ENCODE measurements at regions not wholly inside any gene's neighbourhood (a gene's known extent, or its start where the extent isn't known, plus 50 kb on each side); places are given as distances from the start of the nearest gene placed in this dataset.

DNA sequence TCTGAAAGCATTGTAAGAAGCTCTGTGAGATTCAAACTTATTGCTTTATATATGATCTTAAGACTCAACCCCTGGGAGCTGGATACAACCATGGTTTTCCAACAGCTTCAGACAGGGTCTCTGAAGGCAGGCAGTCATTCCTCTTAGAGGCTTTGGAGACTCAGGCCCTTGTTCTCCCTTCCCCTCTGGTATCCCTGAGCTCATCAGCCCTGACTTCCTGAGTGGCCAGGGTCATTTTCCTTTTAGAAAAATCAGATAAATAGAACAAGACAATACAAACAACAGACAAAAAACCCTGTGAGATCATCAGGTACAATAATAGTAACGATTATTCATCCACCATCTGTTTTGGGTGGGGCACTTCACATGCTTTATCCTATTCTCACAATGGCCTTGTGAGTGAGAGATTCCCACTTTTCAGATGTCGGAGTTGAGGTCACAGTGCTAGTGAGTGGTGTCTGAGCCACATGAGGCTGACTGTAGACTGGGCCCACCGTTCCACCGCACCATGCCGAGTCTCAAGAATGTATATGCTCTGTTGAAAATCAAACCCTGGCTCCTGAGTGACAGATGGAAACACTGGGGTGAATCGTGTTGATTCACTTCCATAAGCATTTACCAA, 144.2 kb downstream of the CXCL12 start:
- DNase-seq, result no peak

GRCh38 chr10:44238212-44238611, 146.7 kb downstream of the CXCL12 start:
- DNase-seq, result no peak

DNA sequence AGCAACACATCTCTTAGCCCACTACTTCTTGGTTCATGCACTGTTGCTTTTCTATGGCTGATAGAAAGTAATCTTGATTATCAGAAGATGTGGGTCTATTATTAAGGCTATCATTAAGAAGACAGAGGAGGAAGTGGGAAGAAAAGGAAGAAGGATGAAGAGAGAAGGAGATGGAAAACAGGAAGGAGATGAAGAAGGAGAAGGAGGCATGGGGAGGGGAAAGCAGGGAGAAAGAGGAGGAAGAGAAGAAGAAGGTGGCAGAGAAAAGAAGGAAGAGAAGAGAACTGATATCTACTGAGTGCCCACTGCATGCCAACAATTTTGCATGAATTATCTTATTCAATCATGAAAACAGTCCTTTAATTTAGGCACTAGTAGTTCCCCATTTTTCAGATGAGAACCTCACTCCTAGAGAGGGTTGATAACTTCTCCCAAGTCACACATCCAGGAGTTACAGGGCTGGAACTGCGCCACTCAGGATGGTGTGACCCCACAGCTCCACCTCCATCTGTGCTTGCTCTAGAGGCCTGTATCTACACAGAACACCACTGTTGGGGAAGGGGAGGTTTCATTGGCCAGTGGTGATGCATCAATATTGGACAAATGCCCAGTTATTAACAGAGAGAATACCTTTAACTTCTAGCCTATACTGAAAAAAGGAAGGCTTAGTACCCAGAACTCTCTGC, 147.4 kb downstream of the CXCL12 start:
- DNase-seq, result no peak

- no peak for DNase-seq
These were observed 149.5 kb downstream of the CXCL12 start for GRCh38 chr10:44235363-44235762.

DNA sequence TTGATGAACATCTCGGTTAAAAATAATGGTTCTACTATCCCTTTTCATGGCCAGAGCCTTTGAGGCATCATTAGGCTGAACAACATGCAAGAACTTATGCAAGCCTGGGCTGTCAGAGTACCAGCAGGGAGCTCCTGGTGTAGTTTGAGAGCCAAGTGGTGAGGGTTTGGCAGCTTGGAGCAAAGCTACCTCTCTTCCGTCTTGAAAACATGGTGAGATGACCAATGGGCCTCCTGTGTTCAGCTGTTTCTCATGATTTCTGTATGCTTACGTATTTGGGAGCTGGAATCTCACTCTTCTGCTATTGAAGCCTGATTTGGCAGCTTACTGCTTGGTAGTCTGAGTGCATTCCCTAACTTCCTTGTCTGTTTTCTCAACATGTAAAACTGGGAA, 150.4 kb downstream of the CXCL12 start:
- no peak for DNase-seq

GRCh38 chr10:44233561-44234482, 151.1 kb downstream of the CXCL12 start:
- no peak for DNase-seq

DNA sequence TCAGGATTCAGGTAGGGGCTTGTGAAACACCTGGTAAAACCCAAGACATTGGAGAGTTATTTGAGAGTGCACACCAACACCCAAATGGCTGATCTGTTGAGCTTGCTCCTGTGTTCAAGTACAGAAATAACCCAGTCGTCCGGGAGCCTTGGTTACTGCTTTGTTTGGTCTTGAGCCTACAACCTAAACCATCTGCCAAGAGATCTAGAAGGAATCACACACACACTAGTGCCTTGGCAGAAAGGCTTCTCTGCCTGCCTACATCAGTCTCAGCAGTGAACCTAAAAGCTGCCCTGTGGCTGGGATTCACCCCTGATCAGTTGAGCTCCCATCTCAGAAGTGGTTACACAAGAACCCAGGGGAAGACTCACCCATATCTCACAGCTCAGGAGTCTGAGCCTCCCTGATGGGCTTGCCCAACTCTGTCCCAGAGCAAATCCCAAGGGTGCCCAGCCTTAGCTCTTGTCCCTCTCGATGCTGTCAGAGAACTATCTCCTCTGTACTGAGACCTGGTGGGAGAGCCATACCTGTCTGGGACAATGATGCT, 167.6 kb downstream of the CXCL12 start:
- DNase-seq, result no peak

DNA sequence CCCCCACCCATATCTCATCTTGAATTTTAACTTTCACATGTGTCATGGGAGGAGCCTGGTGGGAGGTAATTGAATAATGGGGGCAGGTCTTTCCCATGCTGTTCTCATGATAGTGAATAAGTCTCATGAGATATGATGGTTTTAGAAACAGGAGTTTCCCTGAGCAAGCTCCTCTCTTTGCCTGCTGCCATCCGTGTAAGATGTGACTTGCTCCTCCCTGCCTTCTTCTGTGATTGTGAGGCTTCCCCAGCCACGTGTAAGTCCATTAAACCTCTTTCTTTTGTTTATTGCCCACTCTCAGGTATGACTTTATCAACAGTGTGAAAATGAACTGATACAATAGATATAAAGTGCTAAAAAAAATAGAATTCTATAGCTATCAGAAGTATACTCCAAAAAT, 168.8 kb downstream of the CXCL12 start:
- no peak for DNase-seq

- DNase-seq, result no peak
These were observed 175.1 kb downstream of the CXCL12 start for GRCh38 chr10:44209811-44210210.

DNA sequence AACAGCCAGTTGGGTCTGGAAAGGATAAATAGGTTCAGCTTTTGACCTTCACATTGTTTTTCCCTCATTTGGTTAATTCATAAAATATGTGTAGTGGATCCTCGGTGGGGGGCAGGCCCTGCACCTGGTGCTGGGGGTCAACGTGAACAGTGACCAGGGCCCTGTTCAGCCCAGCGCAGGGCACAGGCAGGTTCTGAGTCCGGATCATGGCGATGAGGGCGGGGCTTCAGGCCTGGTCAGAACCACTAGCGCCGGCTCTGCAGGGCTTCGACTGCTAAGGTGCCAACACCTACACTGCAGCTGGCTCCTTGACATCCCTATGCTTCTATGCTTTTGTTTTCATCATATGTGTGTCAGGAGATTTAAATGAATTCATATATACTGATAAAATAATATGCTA, 177.7 kb downstream of the CXCL12 start:
- no peak for DNase-seq

GRCh38 chr10:44206127-44206818, 178.6 kb downstream of the CXCL12 start:
- no peak for DNase-seq

DNA sequence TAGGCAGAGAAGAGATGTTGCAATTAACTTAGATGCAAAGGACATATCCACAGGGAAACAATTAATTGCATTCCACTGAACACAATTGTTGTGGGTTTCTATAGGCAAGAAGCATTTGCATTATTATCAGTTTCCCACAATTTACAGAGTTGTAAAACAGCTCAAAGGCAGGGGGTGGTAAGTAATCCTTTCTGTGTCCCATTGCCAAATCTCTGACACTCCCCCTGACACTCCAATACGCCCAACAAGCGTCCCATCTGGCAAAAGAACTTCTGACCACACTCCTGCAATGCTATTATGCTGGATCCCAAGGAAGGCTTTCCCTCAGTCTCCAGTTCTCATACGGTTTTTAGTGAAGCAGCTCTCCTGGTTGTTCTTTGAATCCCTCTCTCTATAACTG, 179.8 kb downstream of the CXCL12 start:
- no peak for DNase-seq

DNA sequence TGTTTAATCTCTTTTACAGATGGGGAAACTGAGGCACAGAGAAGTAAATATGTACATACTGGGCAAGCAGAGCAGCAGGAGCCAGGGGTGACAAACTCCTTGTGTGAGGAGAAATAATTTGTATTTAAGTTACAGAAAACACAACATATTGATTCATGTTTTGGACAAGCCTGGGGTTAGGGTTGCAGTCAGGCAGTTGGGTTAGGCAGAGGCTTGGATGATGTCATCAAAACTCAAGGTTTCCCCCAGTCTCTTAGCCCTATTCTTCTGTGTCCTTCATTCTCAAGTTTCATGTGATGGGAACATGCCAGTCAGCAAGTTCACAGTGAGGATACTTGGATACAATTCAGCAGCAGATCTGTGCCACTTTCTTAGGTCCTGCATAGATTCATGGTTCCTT, 181.4 kb downstream of the CXCL12 start:
- DNase-seq, result no peak

DNA sequence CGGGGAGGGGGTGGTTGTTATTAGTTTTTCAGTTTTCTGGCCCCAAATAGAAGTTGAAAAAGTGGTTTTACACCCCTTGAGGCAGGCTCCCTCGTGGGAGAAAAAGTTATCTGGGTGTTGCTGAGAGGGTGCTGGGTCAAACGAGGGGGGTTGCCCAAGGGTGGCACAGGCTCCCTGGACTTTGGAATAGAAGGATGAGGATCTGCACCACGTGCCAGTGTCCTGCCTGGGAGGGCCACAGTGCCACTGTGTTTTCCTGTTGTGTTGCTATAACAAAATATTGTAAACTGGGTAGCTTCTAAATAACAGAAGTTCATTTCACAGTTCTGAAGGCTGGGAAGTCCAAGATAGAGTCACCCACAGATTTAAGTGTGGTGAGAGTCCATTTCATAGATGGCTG, 181.9 kb downstream of the CXCL12 start:
- DNase-seq, result no peak

- DNase-seq, result no peak
These were observed 183.2 kb downstream of the CXCL12 start for GRCh38 chr10:44201656-44202055.

GRCh38 chr10:44201011-44201410, 183.9 kb downstream of the CXCL12 start:
- DNase-seq, result no peak

GRCh38 chr10:44199991-44200655, 184.8 kb downstream of the CXCL12 start:
- DNase-seq, result no peak

- no peak for DNase-seq
These were observed 185.6 kb downstream of the CXCL12 start for GRCh38 chr10:44199267-44199666.

DNA sequence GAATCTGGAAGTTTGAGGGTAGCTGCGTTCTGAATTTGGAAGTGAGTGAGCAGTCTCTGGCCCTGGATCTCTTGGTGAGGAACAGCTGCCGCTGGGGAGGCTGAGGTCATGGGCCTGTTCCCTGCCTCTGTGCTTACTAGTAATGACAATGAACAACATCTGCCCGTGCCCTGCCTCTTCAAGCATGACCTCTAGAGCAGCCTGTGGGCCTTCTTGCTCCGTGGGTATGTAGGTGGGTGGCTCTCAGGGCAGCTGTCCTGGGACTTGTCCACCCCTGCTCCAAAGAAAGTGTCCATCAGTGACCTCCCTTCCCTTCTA, 186.2 kb downstream of the CXCL12 start:
- no peak for DNase-seq

- DNase-seq, result no peak
These were observed 186.7 kb downstream of the CXCL12 start for GRCh38 chr10:44198096-44198779.

- no peak for DNase-seq
These were observed 187.3 kb downstream of the CXCL12 start for GRCh38 chr10:44197646-44198045.

GRCh38 chr10:44196336-44196735, 188.6 kb downstream of the CXCL12 start:
- no peak for DNase-seq

Measured in stimulated activated CD4-positive, alpha-beta T cell treated with anti-CD3 and anti-CD28 coated beads, Interleukin-1b, Interleukin-23, amount 100 ng/mL, for 48 hours (primary cell).